Smooth muscle cell (in vitro differentiated cells): ENCODE measurements at regions not wholly inside any gene's neighbourhood (a gene's known extent, or its start where the extent isn't known, plus 50 kb on each side); places are given as distances from the start of the nearest gene placed in this dataset.

ENCODE experiments used
- DNase-seq: peaks from one replicate; lab custom pipeline; 2025; ENCODE audit not compliant: unreplicated experiment; lab: John Stamatoyannopoulos, UW
- H2AFZ ChIP-seq: fragments of 200-600 bp; sonication (generic); 2 replicates; pipeline ENCODE4 v1.6.0; 2016; ENCODE audit warnings: antibody characterized with exemption, low read depth, mild to moderate bottlenecking
- H3F3A ChIP-seq: fragments of 200-600 bp; sonication (generic); 2 replicates; pipeline ENCODE4 v1.6.0; 2017; ENCODE audit warnings: antibody characterized with exemption, low read depth
- H3K27ac ChIP-seq: fragments of 200-600 bp; sonication (generic); 2 replicates; pipeline ENCODE4 v1.5.1; 2016; ENCODE audit warnings: low read depth, mild to moderate bottlenecking
- H3K27me3 ChIP-seq: fragments of 200-600 bp; sonication (generic); 2 replicates; pipeline ENCODE4 v1.6.1; 2016; ENCODE audit warnings: low read depth, mild to moderate bottlenecking
- H3K36me3 ChIP-seq: fragments of 200-600 bp; sonication (generic); 2 replicates; pipeline ENCODE4 v1.5.1; 2016; ENCODE audit warnings: low read depth
- H3K4me1 ChIP-seq: fragments of 200-600 bp; sonication (generic); 2 replicates; pipeline ENCODE4 v1.5.1; 2016; ENCODE audit warnings: low read depth
- H3K4me2 ChIP-seq: fragments of 200-600 bp; sonication (generic); 2 replicates; pipeline ENCODE4 v1.6.0; 2016; ENCODE audit warnings: mild to moderate bottlenecking
- H3K4me3 ChIP-seq: fragments of 200-600 bp; sonication (generic); 2 replicates; pipeline ENCODE4 v1.5.1; 2016; ENCODE audit warnings: mild to moderate bottlenecking
- H3K79me2 ChIP-seq: fragments of 200-600 bp; sonication (generic); 2 replicates; pipeline ENCODE4 v1.6.0; 2016; ENCODE audit warnings: low read depth, mild to moderate bottlenecking
- H3K9ac ChIP-seq: fragments of 200-600 bp; sonication (generic); 2 replicates; pipeline ENCODE4 v1.6.0; 2016; ENCODE audit warnings: low read depth
- H3K9me3 ChIP-seq: fragments of 200-600 bp; sonication (generic); replicated peaks from 2 replicates; pipeline ENCODE4 v1.5.1; 2016; ENCODE audit warnings: low read depth
- H4K20me1 ChIP-seq: fragments of 200-600 bp; sonication (generic); 2 replicates; pipeline ENCODE4 v1.6.0; 2016; ENCODE audit warnings: low read depth
- CTCF ChIP-seq: fragments of 200-600 bp; sonication (generic); IDR thresholded peaks from 2 replicates; pipeline ENCODE4 v1.5.1; 2017; ENCODE audit warnings: borderline replicate concordance, mild to moderate bottlenecking, antibody characterized with exemption; ENCODE audit not compliant: insufficient read depth, poor library complexity, severe bottlenecking
- WGBS: methylation state at CpG from one replicate; pipeline ENCODE4 v1.1.7; 2016; ENCODE audit warnings: low lambda C conversion rate; 5-methylcytosine and 5-hydroxymethylcytosine counted together

GRCh38 chr4:57989430-57989829 is 879.2 kb upstream of the IGFBP7 start:
- 91% methylated on average over 6 of the region's 6 CpGs for WGBS
- Histone ChIP-seq H2AFZ (no peak overlapping the region), H3K9me3 (no peaks in the 10 kb centered on the region), H3F3A (no peaks in the 10 kb centered on the region), H3K9ac (no peak overlapping the region), H3K36me3 (no peaks in the 10 kb centered on the region), H3K27ac (no peak overlapping the region), H3K4me3 (no peak overlapping the region), H3K79me2 (no peaks in the 10 kb centered on the region), H3K27me3 (no peaks in the 10 kb centered on the region), H3K4me1 (no peaks in the 10 kb centered on the region), H3K4me2 (no peak overlapping the region), H4K20me1 (no peaks in the 10 kb centered on the region)
- no peak for DNase-seq
- TF ChIP-seq CTCF: no peak

- H3K9ac ChIP-seq: no peak overlapping the region
- H4K20me1 ChIP-seq: no peaks in the 10 kb centered on the region
- H3K36me3 ChIP-seq: no peaks in the 10 kb centered on the region
- TF ChIP-seq CTCF: no peak
- no peaks in the 10 kb centered on the region for H3K4me1 ChIP-seq
- H3K27me3 ChIP-seq: no peaks in the 10 kb centered on the region
- no peak overlapping the region for H3K4me3 ChIP-seq
- no peak for DNase-seq
- H3K27ac ChIP-seq: no peak overlapping the region
- no peaks in the 10 kb centered on the region for H3K79me2 ChIP-seq
- no peaks in the 10 kb centered on the region for H3K9me3 ChIP-seq
- H3F3A ChIP-seq: no peaks in the 10 kb centered on the region
- no peak overlapping the region for H3K4me2 ChIP-seq
- no peak overlapping the region for H2AFZ ChIP-seq
These were observed 875.0 kb upstream of the IGFBP7 start for GRCh38 chr4:57985161-57985560.

GRCh38 chr4:57981123-57981522 is 870.9 kb upstream of the IGFBP7 start:
- Histone ChIP-seq H3K27ac (no peak overlapping the region), H3F3A (no peaks in the 10 kb centered on the region), H3K9ac (no peak overlapping the region), H3K4me3 (no peak overlapping the region), H3K36me3 (no peaks in the 10 kb centered on the region), H4K20me1 (no peaks in the 10 kb centered on the region), H3K9me3 (no peaks in the 10 kb centered on the region), H3K79me2 (no peaks in the 10 kb centered on the region), H3K4me2 (no peak overlapping the region), H2AFZ (no peak overlapping the region), H3K27me3 (no peaks in the 10 kb centered on the region), H3K4me1 (no peaks in the 10 kb centered on the region)
- WGBS: 88% methylated on average over 5 of the region's 5 CpGs
- TF ChIP-seq CTCF: no peak
- DNase-seq: no peak

GRCh38 chr4:57974821-57975220 is 864.6 kb upstream of the IGFBP7 start:
- no peaks in the 10 kb centered on the region for H3F3A ChIP-seq
- no peak overlapping the region for H3K9ac ChIP-seq
- no peak overlapping the region for H3K4me2 ChIP-seq
- no peak overlapping the region for H3K4me3 ChIP-seq
- H3K79me2 ChIP-seq: no peaks in the 10 kb centered on the region
- no peaks in the 10 kb centered on the region for H3K4me1 ChIP-seq
- H2AFZ ChIP-seq: no peak overlapping the region
- WGBS: 81% methylated on average over 4 of the region's 4 CpGs
- DNase-seq: no peak
- no peak overlapping the region for H3K27ac ChIP-seq
- no peaks in the 10 kb centered on the region for H3K9me3 ChIP-seq
- H3K27me3 ChIP-seq: no peaks in the 10 kb centered on the region
- no peaks in the 10 kb centered on the region for H3K36me3 ChIP-seq
- no peaks in the 10 kb centered on the region for H4K20me1 ChIP-seq
- TF ChIP-seq CTCF: no peak
